A549 (cell line): ENCODE measurements at regions not wholly inside any gene's neighbourhood (a gene's known extent, or its start where the extent isn't known, plus 50 kb on each side); places are given as distances from the start of the nearest gene placed in this dataset.

Experiments used
- CBX8 ChIP-seq: fragments of 200-600 bp; sonication (generic); IDR thresholded peaks from 2 replicates; pipeline ENCODE4 v1.6.1; 2016
- EP300 ChIP-seq, 2 experiments: fragments of >200 bp; sonication (Bioruptor Twin); formaldehyde crosslinking; IDR thresholded peaks; 2 replicates in 1 of 2; 3 replicates in 1 of 2; pipeline ENCODE4 v1.6.1; 2016 to 2017
- HMGXB4 ChIP-seq: fragments of 250-450 bp; sonication (Bioruptor Pico); IDR thresholded peaks from 2 replicates; pipeline ENCODE4 v1.5.0; 2021; ENCODE audit warnings: mild to moderate bottlenecking, moderate library complexity, borderline replicate concordance
- RAD21 ChIP-seq, 2 experiments: fragments of >200 bp in 1 of 2; sonication (Bioruptor Twin) in 1 of 2; formaldehyde crosslinking in 1 of 2; IDR thresholded peaks in 1 of 2; conservative IDR thresholded peaks in 1 of 2; 2 replicates in 1 of 2; 3 replicates in 1 of 2; pipeline ENCODE4 v1.6.1; 2012 to 2018; ENCODE audit warnings: inconsistent platforms in 1 of 2
- REST ChIP-seq: fragments of 200-600 bp; sonication (generic); IDR thresholded peaks from 2 replicates; pipeline ENCODE4 v1.6.1; 2016; ENCODE audit warnings: antibody characterized with exemption, mild to moderate bottlenecking, moderate library complexity
- TP53 ChIP-seq: fragments of 250-450 bp; sonication (Bioruptor Pico); IDR thresholded peaks from 2 replicates; pipeline ENCODE4 v1.5.0; 2021; ENCODE audit warnings: mild to moderate bottlenecking, moderate library complexity
- TF ChIP-seq, protein P1 (sequence below): fragments of >200 bp; sonication (Bioruptor Twin); formaldehyde crosslinking; IDR thresholded peaks from 3 replicates; pipeline ENCODE4 v1.5.1; 2016

GRCh38 chr2:106969777-106970176 is 83.8 kb upstream of the ST6GAL2 start:
- no peak for TF ChIP-seq HMGXB4 (CRISPR knock-in tag)
- TF ChIP-seq, protein P1, sequence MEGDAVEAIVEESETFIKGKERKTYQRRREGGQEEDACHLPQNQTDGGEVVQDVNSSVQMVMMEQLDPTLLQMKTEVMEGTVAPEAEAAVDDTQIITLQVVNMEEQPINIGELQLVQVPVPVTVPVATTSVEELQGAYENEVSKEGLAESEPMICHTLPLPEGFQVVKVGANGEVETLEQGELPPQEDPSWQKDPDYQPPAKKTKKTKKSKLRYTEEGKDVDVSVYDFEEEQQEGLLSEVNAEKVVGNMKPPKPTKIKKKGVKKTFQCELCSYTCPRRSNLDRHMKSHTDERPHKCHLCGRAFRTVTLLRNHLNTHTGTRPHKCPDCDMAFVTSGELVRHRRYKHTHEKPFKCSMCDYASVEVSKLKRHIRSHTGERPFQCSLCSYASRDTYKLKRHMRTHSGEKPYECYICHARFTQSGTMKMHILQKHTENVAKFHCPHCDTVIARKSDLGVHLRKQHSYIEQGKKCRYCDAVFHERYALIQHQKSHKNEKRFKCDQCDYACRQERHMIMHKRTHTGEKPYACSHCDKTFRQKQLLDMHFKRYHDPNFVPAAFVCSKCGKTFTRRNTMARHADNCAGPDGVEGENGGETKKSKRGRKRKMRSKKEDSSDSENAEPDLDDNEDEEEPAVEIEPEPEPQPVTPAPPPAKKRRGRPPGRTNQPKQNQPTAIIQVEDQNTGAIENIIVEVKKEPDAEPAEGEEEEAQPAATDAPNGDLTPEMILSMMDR = no peak
- TF ChIP-seq TP53 (CRISPR knock-in tag) = no peak
- TF ChIP-seq EP300 (IDR thresholded peaks at IDR 0.05) = no peak
- no peak for TF ChIP-seq RAD21 (conservative IDR thresholded peaks at IDR 0.05 in 1 of 2, IDR thresholded peaks at IDR 0.05 in 1 of 2)
- no peak for TF ChIP-seq REST
- no peak for TF ChIP-seq CBX8
